B cell (primary cell): ENCODE measurements at regions not wholly inside any gene's neighbourhood (a gene's known extent, or its start where the extent isn't known, plus 50 kb on each side); places are given as distances from the start of the nearest gene placed in this dataset.

ENCODE experiments used
- ATAC-seq: fragments of 200-7000 bp; cut with Tn5 transposase; one replicate; pipeline ENCODE4 v1.10.0; 2021; ENCODE audit warnings: low read depth, mild to moderate bottlenecking, moderate number of reproducible peaks, moderate library complexity
- CTCF ChIA-PET: fragments of 350-600 bp; sonication (Branson Sonifier 250); formaldehyde crosslinking; loops from one replicate; lab custom pipeline; 2021; ENCODE audit warnings: antibody characterized with exemption, inconsistent platforms; lab: Charles Lee
- POLR2A ChIA-PET: fragments of 350-600 bp; sonication (Branson Sonifier 250); formaldehyde crosslinking; loops from one replicate; lab custom pipeline; 2021; ENCODE audit warnings: antibody characterized with exemption; lab: Charles Lee
- DNase-seq: peaks from one replicate; pipeline ENCODE4 v3.0.0; 2013
- H2AFZ ChIP-seq: 2 replicates; pipeline ENCODE4 v1.6.1; 2012; ENCODE audit warnings: mild to moderate bottlenecking, low read depth, low read length; ENCODE audit not compliant: insufficient read depth, poor library complexity, severe bottlenecking
- H3K27ac ChIP-seq, 2 donors: 1 replicate in 1 of 2; 2 replicates in 1 of 2; pipeline ENCODE4 v1.5.1; 2012 to 2013; ENCODE audit warnings: low read length in 2 of 2, mild to moderate bottlenecking in 2 of 2, moderate library complexity in 1 of 2
- H3K27me3 ChIP-seq, 4 experiments: fragments of 200-600 bp in 1 of 4; sonication (generic) in 1 of 4; replicated peaks in 1 of 4; 1 replicate in 2 of 4; 2 replicates in 2 of 4; pipeline versions ENCODE4 v1.6.1 to v1.7.0; 2013 to 2016; ENCODE audit warnings: low read length in 3 of 4, mild to moderate bottlenecking in 2 of 4, mixed read lengths in 1 of 4, moderate library complexity in 1 of 4; ENCODE audit not compliant: insufficient read depth in 4 of 4, control insufficient read depth in 3 of 4; ENCODE audit errors: control extremely low read depth in 1 of 4
- H3K36me3 ChIP-seq, 2 experiments: replicated peaks in 1 of 2; 1 replicate in 1 of 2; 2 replicates in 1 of 2; pipeline versions ENCODE4 v1.6.1 to v1.7.1; 2013; ENCODE audit warnings: low read length in 1 of 2; ENCODE audit not compliant: insufficient read depth in 2 of 2, control insufficient read depth in 1 of 2; ENCODE audit errors: control extremely low read depth in 1 of 2, extremely low read depth in 1 of 2
- H3K4me1 ChIP-seq, 2 donors: fragments of 200-600 bp in 1 of 2; sonication (generic) in 1 of 2; 1 replicate in 1 of 2; 2 replicates in 1 of 2; pipeline versions ENCODE4 v1.5.1 to v1.6.1; 2013 to 2017; ENCODE audit warnings: low read length in 2 of 2; ENCODE audit not compliant: control insufficient read depth in 2 of 2, insufficient read depth in 2 of 2
- H3K4me2 ChIP-seq: replicated peaks from 2 replicates; pipeline ENCODE3; 2012; ENCODE audit warnings: mild to moderate bottlenecking, low read depth, low read length; ENCODE audit not compliant: poor library complexity, severe bottlenecking
- H3K4me3 ChIP-seq, 5 experiments: fragments of 200-600 bp in 1 of 5; sonication (generic) in 1 of 5; 1 replicate in 3 of 5; 2 replicates in 2 of 5; pipeline versions ENCODE4 v1.5.1 to v1.7.0; 2011 to 2016; ENCODE audit warnings: low read length in 4 of 5, mild to moderate bottlenecking in 4 of 5, low read depth in 2 of 5, control low read depth in 1 of 5, moderate library complexity in 1 of 5; ENCODE audit not compliant: insufficient read depth in 1 of 5; ENCODE audit errors: control extremely low read depth in 1 of 5, extremely low read depth in 1 of 5
- H3K79me2 ChIP-seq: fragments of 200-600 bp; sonication (generic); one replicate; pipeline ENCODE4 v1.6.0; 2016; ENCODE audit warnings: low read length; ENCODE audit not compliant: control insufficient read depth, insufficient read depth
- H3K9ac ChIP-seq: fragments of 200-600 bp; sonication (generic); 2 replicates; pipeline ENCODE4 v1.6.1; 2017; ENCODE audit warnings: mild to moderate bottlenecking, low read length, moderate library complexity
- H3K9me3 ChIP-seq, 3 donors: one replicate each; pipeline versions ENCODE4 v1.6.1 to v1.7.1; 2013; ENCODE audit warnings: low read length in 2 of 3; ENCODE audit not compliant: control insufficient read depth in 2 of 3, insufficient read depth in 1 of 3; ENCODE audit errors: control extremely low read depth in 1 of 3
- H4K20me1 ChIP-seq: 2 replicates; pipeline ENCODE4 v1.6.0; 2012; ENCODE audit warnings: mild to moderate bottlenecking, low read length; ENCODE audit not compliant: insufficient read depth, control insufficient read depth, poor library complexity, severe bottlenecking
- H3K27ac Mint-ChIP-seq: one replicate; pipeline ENCODE4 v1.8.0; 2021; ENCODE audit warnings: mixed read lengths
- H3K27me3 Mint-ChIP-seq: one replicate; pipeline ENCODE4 v1.8.0; 2021; ENCODE audit warnings: mixed read lengths
- H3K4me1 Mint-ChIP-seq: one replicate; pipeline ENCODE4 v1.8.0; 2021; ENCODE audit warnings: mixed read lengths
- H3K4me3 Mint-ChIP-seq: one replicate; pipeline ENCODE4 v1.8.0; 2021; ENCODE audit warnings: mixed read lengths
- H3K9me3 Mint-ChIP-seq: one replicate; pipeline ENCODE4 v1.8.0; 2022; ENCODE audit warnings: mixed read lengths; ENCODE audit not compliant: insufficient read depth
- CTCF ChIP-seq: fragments of 200-600 bp; IDR thresholded peaks from one replicate; pipeline ENCODE4 v1.8.0; 2022; ENCODE audit warnings: antibody characterized with exemption, mild to moderate bottlenecking
- EZH2 ChIP-seq: IDR thresholded peaks from 2 replicates; pipeline ENCODE4 v1.6.1; 2012; ENCODE audit warnings: borderline replicate concordance, low read depth, mild to moderate bottlenecking, moderate library complexity, low read length; ENCODE audit not compliant: insufficient read depth, poor library complexity, severe bottlenecking
- whole genome bisulfite sequencing: methylation state at CpG from one replicate; pipeline ENCODE4 v1.1.5; 2013; ENCODE audit warnings: missing lambda C conversion rate; ENCODE audit not compliant: insufficient coverage; 5-methylcytosine and 5-hydroxymethylcytosine counted together
- intact Hi-C: fragments of 100-400 bp; cut with micrococcal nuclease; formaldehyde crosslinking; loops from one replicate; pipeline ENCODE4 v1.10.0; 2022

DNA sequence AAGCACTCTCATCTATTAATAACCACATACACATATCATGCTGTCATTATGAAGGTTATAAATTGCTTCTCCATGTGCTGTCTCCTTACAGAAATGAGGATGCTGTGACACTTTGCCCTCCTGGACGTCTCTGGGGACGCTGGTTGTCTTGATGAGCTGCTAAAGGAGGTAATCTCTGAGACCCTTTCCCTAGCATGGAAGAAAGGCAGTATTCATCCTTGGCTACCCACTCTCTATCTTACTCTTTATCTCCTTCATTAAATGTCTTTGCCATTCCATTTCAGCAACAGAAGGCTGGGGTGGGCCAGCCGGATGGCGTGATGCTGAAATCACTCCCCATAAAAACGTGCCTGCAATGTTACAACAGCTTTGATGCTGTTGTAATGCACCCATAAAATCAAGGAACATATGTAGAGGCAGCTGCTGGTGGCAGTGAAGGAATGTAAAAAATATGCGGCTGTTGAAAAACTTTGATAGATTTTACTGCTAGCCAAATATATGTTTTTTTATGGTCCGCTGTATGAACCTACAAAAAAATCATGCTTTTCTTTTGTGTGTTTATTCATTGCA is 715.1 kb upstream of the API5 start:
- Histone ChIP-seq H3K27me3 (no peaks in the 10 kb centered on the region), H3K79me2 (no peaks in the 10 kb centered on the region), H3K9me3 (no peaks in the 10 kb centered on the region), H3K9ac (no peak overlapping the region), H3K4me1 (no peaks in the 10 kb centered on the region), H3K27ac (no peak overlapping the region), H4K20me1 (no peaks in the 10 kb centered on the region), H3K4me2 (no peak overlapping the region), H3K36me3 (no peaks in the 10 kb centered on the region), H2AFZ (no peak overlapping the region), H3K4me3 (no peak overlapping the region)
- H3K9me3 Mint-ChIP-seq: no peaks in the 10 kb centered on the region
- H3K27me3 Mint-ChIP-seq: no peaks in the 10 kb centered on the region
- ATAC-seq (no peak), DNase-seq (no peak)
- intact Hi-C loops: no loop called here
- ChIA-PET CTCF (no interaction called here), POLR2A (no interaction called here)
- no peak overlapping the region for H3K4me3 Mint-ChIP-seq
- H3K27ac Mint-ChIP-seq: no peak overlapping the region
- H3K4me1 Mint-ChIP-seq: no peaks in the 10 kb centered on the region
- no peak for TF ChIP-seq CTCF
- TF ChIP-seq EZH2: no peak
- WGBS: no CpG with 5 or more reads among the region's 7 CpGs

DNA sequence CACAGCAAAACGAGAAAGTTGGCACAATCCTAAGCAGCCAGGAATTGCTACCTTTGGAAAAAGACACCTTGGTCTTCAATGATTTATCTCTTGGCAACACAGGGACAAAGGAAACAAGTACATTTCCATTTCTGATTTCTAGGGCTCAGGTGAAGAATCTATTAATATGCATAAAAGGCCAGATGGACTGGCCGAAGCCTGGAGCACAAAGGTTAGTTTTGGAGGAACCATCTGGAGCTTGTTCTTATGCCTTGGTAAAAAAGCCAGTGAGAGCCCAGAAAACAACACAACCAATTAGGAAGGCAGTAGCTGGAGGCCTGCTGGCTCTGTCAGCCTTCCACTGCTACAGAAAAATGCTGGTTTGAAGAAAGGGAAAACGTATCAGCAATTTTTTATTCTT is 713.5 kb upstream of the API5 start:
- Histone ChIP-seq H3K9ac (no peak overlapping the region), H3K27me3 (no peaks in the 10 kb centered on the region), H3K4me2 (no peak overlapping the region), H4K20me1 (no peaks in the 10 kb centered on the region), H3K9me3 (no peaks in the 10 kb centered on the region), H3K4me3 (no peak overlapping the region), H3K27ac (no peak overlapping the region), H2AFZ (no peak overlapping the region), H3K79me2 (no peaks in the 10 kb centered on the region), H3K36me3 (no peaks in the 10 kb centered on the region), H3K4me1 (no peaks in the 10 kb centered on the region)
- ChIA-PET POLR2A (no interaction called here), CTCF (no interaction called here)
- 86% methylated on average over 2 of the region's 3 CpGs for WGBS
- ATAC-seq (no peak), DNase-seq (no peak)
- no peaks in the 10 kb centered on the region for H3K9me3 Mint-ChIP-seq
- TF ChIP-seq CTCF (no peak), EZH2 (no peak)
- intact Hi-C loops: no loop called here
- no peaks in the 10 kb centered on the region for H3K27me3 Mint-ChIP-seq
- no peaks in the 10 kb centered on the region for H3K4me1 Mint-ChIP-seq
- H3K4me3 Mint-ChIP-seq: no peak overlapping the region
- H3K27ac Mint-ChIP-seq: no peak overlapping the region
